ENCODE measurements at regions not wholly inside any gene's neighbourhood (a gene's known extent, or its start where the extent isn't known, plus 50 kb on each side); places are given as distances from the start of the nearest gene placed in this dataset.
"Not testable (repeated sequence)": the region's sequence is repeated elsewhere in the genome, so short reads cannot be mapped to it uniquely, and the experiment has no call there.

DNA sequence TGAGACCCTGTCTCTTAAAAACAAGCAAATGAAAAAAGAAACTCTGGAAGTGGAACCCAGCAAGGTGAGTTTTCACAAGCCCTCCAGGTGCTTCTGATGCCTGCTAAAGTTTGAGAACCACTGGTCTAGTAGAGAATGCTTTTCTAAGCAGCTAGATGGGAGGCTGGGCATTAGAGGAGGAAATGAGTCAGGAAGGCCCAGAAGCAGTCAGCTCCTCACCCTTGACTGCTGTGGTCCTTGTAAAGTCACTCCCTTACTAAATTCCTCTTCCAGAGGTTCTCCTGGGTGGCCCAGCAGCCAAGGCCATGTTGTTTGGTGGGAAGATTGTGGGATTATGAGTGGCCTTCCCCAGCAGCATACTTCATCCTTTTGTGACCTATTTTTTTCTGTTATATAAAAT, 52.0 kb upstream of the FYN start:
- no peak for DNase-seq

GRCh38 chr6:111926731-111927302, 53.6 kb upstream of the FYN start:
- no peak for DNase-seq

- no peak for DNase-seq
Measured at GRCh38 chr6:111927321-111927720, 54.1 kb upstream of the FYN start.

DNA sequence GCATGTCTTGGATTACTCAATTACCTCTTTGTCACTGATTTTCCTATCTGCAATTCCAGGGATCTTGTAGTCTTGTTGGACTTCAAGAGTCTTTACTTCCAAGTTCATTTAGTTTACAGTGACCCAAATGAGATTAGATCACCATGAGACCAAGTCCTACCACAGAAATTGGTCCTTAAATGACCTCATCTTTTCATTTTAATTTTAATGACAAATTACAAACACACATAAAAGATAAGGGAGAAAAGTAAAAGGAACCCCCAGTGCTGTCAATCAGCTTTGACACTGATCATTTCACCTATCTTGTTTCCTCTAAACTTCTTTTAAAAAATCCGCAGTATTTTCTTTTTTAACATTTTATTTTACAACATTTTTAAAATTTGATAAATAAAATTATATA, 54.9 kb upstream of the FYN start:
- DNase-seq = no peak

DNA sequence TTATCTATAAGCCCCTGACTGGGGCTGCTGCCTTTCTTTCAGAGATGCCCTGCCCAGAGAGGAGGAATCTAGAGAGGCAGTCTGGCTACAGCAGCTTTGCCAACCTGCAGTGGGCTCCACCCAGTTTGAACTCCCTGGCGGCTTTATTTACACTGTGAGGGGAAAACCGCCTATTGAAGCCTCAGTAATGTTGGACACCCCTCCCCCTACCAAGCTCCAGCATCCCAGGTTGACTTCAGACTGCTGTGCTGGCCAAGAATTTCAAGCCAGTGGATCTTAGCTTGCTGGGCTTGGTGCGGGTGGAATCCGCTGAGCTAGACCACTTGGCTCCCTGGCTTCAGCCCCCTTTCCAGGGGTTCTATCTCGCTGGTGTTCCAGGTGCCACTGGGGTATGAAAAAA, 61.4 kb upstream of the FYN start:
- not testable (repeated sequence) for DNase-seq

DNA sequence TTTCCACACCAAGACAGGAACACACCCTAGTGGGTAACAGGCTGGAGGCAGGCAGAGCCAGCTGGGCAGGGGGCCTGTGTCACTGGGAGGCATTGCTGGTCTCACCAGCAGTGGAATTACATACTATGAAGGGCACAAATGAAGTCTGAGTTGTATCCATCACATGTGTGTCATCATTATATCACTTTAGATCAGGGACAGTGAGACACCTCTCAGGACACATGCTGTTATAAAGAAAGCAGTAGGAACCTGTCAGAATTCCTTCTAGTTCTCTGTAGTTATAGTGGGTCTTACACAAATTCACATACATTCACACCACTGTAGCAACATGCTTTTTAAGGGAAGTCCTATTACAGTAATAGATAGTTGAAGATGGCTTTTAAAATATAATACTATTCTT, 63.5 kb upstream of the FYN start:
- DNase-seq = no peak

- no peak for DNase-seq
Measured at GRCh38 chr6:111938710-111939109, 65.5 kb upstream of the FYN start.

GRCh38 chr6:111939902-111940301, 66.7 kb upstream of the FYN start:
- DNase-seq = peak; percentile 37 to 53

GRCh38 chr6:111940801-111941200, 67.5 kb upstream of the FYN start:
- no peak for DNase-seq

DNA sequence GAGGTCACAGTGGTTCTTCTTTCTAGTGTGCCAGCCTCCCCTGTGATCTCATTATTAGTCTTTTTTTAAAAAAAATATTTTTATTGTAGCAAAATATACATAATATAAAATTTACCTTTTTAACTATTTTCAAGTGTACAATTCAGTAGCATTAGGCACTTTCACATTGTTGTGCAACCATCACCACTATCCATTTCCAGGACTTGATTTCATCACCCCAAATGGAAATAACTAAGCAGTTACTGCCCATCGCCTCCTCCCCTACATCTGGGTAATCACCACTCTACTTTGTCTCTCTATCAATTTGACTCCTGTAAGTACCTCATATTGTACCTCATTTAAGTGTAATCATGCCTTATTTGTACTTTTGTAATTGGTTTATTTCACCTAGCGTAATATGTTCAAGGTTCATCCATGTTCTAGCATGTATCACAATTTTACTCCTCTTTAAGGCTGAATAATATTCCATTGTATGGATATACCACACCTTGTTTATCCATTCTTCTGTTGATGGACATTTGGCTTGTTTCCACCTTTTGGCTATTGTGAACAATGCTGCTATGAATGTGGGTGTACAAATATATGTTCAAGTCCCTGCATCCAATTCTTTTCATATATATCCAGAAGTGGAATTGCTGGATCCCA, 68.6 kb upstream of the FYN start:
- DNase-seq = peak; percentile 36 to 53

DNA sequence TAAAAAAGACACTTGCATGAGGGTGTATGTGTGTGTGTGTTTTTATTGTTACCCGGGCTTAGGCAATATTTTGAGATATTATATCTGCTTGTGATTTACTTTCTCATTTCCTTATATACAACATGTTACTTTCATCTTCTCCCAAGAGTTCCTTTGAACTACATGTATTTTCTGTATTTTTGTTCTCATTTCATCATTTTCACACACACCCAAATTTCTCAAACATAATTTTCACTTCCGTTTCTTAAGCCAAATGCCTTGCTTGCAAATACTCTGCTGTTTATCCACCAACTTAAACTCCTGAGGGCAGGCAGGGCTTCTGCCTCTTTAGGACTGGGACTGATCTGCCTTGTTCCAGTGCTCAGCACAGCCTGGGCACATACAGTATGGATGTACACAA, 69.3 kb upstream of the FYN start:
- DNase-seq = peak; percentile 75 to 81

DNA sequence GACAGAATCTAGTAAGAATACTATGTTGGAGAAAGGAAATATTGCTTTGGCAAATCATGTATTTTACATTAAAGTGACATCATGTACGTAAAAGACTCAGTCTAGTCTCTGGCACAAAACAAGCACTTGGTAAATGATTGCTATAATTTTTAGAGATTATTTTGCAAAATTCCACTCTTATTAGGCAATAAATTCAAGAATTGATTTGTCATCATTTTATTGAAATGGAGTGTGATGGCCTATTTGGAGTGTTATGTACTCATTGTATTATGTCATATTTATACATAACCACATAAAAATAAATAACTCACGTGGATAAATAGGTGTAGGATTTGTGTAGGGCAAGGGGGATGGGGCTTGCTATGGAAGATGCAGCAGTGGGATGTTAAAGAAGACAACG, 70.0 kb upstream of the FYN start:
- DNase-seq = peak in 1 of 2 donors; percentile 34

GRCh38 chr6:111943726-111944125, 70.5 kb upstream of the FYN start:
- DNase-seq = peak; percentile 28 to 68

GRCh38 chr6:111944541-111944940, 71.3 kb upstream of the FYN start:
- DNase-seq = peak; percentile 60 to 74

- no peak for DNase-seq
Measured at GRCh38 chr6:111949546-111949945, 76.3 kb upstream of the FYN start.

DNA sequence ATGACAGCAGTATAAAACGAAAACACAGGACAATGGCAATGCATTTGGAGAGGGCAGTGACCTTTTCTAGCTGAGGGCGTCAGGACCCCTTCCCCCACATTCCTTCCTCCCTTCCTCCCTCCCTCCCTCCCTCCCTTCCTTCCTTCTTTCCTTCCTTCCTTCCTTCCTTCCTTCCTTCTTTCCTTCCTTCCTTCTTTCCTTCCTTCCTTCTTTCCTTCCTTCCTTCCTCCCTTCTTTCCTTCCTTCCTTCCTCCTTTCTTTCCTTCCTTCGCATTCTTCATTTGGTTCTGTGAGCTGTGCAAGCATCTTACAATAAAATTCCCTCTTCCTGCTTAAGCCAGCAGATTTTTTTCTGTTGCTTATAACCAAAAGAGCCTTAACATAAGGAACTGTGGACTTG, 76.7 kb upstream of the FYN start:
- not testable (repeated sequence) for DNase-seq

- DNase-seq = no peak
Measured at GRCh38 chr6:111950661-111951496, 77.6 kb upstream of the FYN start.

DNA sequence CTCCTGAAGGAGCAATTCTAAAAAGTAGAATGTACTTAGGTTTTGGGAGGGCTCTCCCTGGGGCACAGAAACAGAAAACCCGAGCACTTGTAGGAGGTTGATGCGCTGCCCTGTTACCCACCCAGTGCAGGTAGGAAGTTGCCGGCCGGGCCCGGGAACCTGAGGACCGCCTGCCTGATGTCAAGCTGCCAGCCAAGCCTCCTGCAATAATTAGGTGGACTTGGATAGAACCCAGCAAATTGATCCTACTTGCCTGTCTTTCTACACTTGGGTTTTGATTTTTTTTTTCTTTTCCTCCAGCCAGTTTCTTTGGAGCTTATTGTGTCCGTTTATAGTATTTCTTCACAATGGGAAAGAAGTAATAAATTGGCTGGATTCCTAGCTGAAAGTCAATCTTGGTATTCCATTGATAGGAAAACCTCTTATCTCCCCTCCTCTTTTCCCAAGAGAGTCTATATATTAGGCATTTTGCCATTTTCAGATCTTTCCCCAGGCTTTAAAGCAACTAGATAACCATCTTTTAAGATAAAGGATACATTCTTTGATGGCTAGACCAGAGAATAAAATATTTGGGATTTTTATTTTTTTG, 78.3 kb upstream of the FYN start:
- no peak for DNase-seq

GRCh38 chr6:111952274-111952673, 79.0 kb upstream of the FYN start:
- DNase-seq = no peak

DNA sequence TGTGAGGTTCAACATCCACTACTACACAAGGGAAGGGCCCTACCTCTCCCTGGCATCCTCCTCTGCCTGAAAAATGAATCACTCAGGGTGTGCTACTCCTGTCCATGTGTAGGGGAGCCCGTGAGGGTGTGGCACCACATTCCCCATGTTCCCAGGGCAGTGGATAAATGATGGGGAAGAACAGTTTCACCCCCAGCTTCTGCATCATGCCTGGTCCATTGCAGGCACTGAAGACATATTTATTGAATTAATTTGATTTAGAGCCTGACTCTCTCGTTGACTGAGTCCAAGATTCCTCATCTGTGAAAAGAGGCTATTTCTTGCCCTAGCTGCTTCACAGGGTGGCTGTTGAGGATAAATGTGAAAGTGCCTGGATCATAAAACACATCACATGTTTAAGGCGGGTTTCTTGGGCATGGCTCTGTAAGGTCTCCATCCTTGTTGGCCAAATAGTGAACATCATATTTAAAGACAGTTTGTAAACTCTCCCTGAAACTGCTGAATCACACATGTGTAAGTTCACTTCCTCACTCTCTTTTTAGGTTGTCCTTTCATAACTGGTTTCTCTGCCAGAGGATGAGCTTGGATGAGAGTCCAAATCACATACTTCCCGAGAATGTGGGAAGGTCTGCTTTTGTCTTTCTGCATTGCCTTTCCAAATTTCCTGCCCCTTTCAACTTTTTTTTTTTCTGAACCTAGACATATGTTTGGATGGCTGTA, 79.7 kb upstream of the FYN start:
- peak; percentile 47 to 56 for DNase-seq

GRCh38 chr6:111956098-111956497, 82.8 kb upstream of the FYN start:
- no peak for DNase-seq

DNA sequence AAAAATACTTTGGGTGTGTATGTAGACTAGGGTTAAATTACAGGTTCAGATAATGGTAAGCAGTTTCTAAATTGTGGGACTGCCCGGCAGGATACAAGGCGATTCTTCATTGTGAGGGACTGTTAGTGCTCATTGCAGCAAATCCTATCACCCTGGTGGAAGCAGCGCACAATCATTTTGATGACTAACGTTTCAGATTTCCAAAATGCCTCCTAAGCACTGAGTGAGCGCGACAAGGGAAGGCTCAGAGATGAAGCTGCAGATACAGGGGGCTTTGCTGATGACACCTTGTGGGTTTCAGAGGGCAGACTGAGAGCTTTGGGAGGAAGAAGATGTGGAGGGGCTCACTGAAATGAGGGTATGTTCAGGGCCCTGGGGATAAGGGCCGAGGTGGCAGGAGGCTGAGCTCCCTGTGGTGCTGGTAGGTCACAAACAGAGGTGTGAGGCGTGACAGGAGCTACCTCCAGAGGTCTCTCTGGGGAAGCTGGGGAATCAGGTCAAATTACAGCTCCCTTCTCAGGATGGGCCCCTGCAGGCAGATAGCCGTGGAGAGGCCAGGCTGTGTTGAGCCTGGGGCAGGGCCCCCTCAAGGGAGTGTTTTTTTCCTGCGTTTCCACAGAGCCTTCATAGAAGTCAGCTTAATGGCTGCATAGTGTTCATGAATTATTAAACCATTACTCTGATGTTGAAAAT, 84.5 kb upstream of the FYN start:
- no peak for DNase-seq

Data from inflammatory macrophage treated with lipopolysaccharide for 1 hour (primary cell).